Esophagus squamous epithelium (tissue), 4 donors: ENCODE measurements at regions not wholly inside any gene's neighbourhood (a gene's known extent, or its start where the extent isn't known, plus 50 kb on each side); places are given as distances from the start of the nearest gene placed in this dataset.

Experiments used
- POLR2A ChIP-seq, 4 donors: fragments of 450-650 bp; IDR thresholded peaks; one replicate each; pipeline ENCODE4 v1.6.1; 2017; ENCODE audit warnings: antibody characterized with exemption in 4 of 4, mild to moderate bottlenecking in 4 of 4, moderate library complexity in 3 of 4
- TF ChIP-seq, protein P1 (sequence below), 6 experiments: fragments of 450-650 bp in 4 of 6; fragments of 200-600 bp in 2 of 6; sonication (generic) in 2 of 6; IDR thresholded peaks; one replicate each; pipeline ENCODE4 v1.5.1; 2016 to 2019; ENCODE audit warnings: antibody characterized with exemption in 6 of 6, mild to moderate bottlenecking in 4 of 6, moderate library complexity in 4 of 6

DNA sequence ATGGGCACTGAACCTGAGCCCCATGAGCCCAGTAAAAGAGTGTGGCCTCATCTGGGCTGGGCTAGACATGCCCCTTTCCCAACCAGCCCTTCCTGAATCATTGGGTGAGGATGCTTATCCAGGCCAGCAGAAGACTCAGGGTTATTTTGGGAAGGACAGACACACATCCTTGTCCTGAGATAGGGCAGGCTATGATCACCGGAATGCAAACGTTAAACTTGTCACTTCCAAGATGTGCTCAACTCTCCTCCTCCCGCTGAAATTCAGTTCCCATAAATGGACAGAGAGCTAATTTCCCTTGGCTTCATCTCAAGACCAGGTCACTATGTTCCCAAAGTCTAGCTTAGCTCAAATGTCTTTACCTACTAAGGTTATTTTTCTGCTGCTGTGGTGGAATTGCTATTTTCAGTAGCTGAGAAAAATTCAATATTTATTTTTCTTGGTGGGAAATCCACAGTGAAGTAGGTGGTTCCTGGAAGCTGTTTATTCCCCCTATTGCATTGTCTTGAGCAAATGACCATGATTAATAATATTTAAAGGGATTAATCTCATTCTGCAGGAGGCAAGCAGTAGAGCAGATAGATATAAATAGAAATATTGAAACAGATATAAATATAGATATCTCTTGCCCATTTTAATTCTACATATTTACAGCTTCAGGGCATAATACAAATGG is 70.0 kb downstream of the NXNL2 start:
- TF ChIP-seq, protein P1, sequence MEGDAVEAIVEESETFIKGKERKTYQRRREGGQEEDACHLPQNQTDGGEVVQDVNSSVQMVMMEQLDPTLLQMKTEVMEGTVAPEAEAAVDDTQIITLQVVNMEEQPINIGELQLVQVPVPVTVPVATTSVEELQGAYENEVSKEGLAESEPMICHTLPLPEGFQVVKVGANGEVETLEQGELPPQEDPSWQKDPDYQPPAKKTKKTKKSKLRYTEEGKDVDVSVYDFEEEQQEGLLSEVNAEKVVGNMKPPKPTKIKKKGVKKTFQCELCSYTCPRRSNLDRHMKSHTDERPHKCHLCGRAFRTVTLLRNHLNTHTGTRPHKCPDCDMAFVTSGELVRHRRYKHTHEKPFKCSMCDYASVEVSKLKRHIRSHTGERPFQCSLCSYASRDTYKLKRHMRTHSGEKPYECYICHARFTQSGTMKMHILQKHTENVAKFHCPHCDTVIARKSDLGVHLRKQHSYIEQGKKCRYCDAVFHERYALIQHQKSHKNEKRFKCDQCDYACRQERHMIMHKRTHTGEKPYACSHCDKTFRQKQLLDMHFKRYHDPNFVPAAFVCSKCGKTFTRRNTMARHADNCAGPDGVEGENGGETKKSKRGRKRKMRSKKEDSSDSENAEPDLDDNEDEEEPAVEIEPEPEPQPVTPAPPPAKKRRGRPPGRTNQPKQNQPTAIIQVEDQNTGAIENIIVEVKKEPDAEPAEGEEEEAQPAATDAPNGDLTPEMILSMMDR (IDR thresholded peaks at IDR 0.05): no peak
- no peak for TF ChIP-seq POLR2A (IDR thresholded peaks at IDR 0.05)
